OCI-LY1 (cell line): ENCODE measurements at regions not wholly inside any gene's neighbourhood (a gene's known extent, or its start where the extent isn't known, plus 50 kb on each side); places are given as distances from the start of the nearest gene placed in this dataset.

Experiments used
- CTCF ChIP-seq: fragments of 200-600 bp; sonication (generic), shearing (Covaris generic); IDR thresholded peaks from 2 replicates; pipeline ENCODE4 v1.5.1; 2017; ENCODE audit warnings: mild to moderate bottlenecking, antibody characterized with exemption, low read length, moderate library complexity, mixed read lengths
- EZH2 ChIP-seq: fragments of 200-600 bp; sonication (generic), shearing (Covaris generic); IDR thresholded peaks from 2 replicates; pipeline ENCODE4 v1.8.0; 2017; ENCODE audit warnings: borderline replicate concordance, mixed run types, mild to moderate bottlenecking, antibody characterized with exemption, low read length, moderate library complexity, mixed read lengths

- TF ChIP-seq EZH2 (no peak), CTCF (no peak)
These were observed 408.8 kb upstream of the DAB1 start for GRCh38 chr1:57832612-57833011.
